Ectodermal cell (in vitro differentiated cells): ENCODE measurements at regions not wholly inside any gene's neighbourhood (a gene's known extent, or its start where the extent isn't known, plus 50 kb on each side); places are given as distances from the start of the nearest gene placed in this dataset.
"Not testable (repeated sequence)": the region's sequence is repeated elsewhere in the genome, so short reads cannot be mapped to it uniquely, and the experiment has no call there.

Source experiments
- H3K27ac ChIP-seq: 2 replicates; pipeline ENCODE4 v1.7.0; 2013; ENCODE audit warnings: mild to moderate bottlenecking, low read depth, low read length; ENCODE audit not compliant: insufficient read depth, poor library complexity, severe bottlenecking
- H3K27me3 ChIP-seq: 2 replicates; pipeline ENCODE4 v1.7.0; 2013; ENCODE audit warnings: mild to moderate bottlenecking, low read length; ENCODE audit not compliant: insufficient read depth, control insufficient read depth, poor library complexity, severe bottlenecking
- H3K36me3 ChIP-seq: one replicate; pipeline ENCODE4 v1.7.0; 2013; ENCODE audit warnings: low read length; ENCODE audit not compliant: control insufficient read depth, insufficient read depth
- H3K4me1 ChIP-seq: one replicate; pipeline ENCODE4 v1.7.0; 2013; ENCODE audit warnings: low read length; ENCODE audit not compliant: control insufficient read depth, insufficient read depth
- H3K4me3 ChIP-seq: 2 replicates; pipeline ENCODE4 v1.7.0; 2013; ENCODE audit warnings: low read depth, low read length, control low read depth; ENCODE audit not compliant: insufficient read depth
- H3K9me3 ChIP-seq: 2 replicates; pipeline ENCODE4 v1.7.0; 2013; ENCODE audit warnings: mild to moderate bottlenecking, low read length, moderate library complexity; ENCODE audit not compliant: control insufficient read depth
- WGBS, 2 experiments: methylation state at CpG; one replicate each; pipeline ENCODE4 v1.1.7; 2013; ENCODE audit warnings: missing lambda C conversion rate in 2 of 2; 5-methylcytosine and 5-hydroxymethylcytosine counted together

DNA sequence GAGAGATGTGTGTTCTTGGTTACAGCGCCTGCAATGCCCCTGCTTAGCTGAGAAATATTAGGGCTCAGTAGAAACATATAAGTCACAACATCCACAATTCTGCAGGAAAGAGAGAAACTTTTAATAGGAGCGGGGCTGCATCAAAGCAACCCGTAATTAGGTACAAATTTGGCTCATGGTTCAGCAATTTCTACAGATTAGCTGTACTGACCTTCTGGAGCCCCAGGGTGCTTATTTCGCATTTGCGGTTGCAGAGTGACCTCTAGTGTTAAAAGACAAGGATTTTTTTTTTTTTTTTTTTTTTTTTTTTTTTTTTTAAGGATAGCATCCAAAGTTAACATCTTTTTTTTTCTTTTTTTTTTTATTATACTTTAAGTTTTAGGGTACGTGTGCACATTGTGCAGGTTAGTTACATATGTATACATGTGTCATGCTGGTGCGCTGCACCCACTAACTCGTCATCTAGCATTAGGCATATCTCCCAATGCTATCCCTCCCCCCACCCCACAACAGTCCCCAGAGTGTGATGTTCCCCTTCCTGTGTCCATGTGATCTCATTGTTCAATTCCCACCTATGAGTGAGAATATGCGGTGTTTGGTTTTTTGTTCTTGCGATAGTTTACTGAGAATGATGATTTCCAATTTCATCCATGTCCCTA, 334.7 kb downstream of the ARRDC4 start:
- not testable (repeated sequence) for H3K36me3 ChIP-seq, H3K4me3 ChIP-seq, H3K27ac ChIP-seq, H3K9me3 ChIP-seq, H3K4me1 ChIP-seq
- WGBS, 2 experiments, result 34 to 62% methylated on average over 3 to 5 of the region's 10 CpGs
- H3K27me3 ChIP-seq, result peaks cover 28% of the 10 kb centered on the region

DNA sequence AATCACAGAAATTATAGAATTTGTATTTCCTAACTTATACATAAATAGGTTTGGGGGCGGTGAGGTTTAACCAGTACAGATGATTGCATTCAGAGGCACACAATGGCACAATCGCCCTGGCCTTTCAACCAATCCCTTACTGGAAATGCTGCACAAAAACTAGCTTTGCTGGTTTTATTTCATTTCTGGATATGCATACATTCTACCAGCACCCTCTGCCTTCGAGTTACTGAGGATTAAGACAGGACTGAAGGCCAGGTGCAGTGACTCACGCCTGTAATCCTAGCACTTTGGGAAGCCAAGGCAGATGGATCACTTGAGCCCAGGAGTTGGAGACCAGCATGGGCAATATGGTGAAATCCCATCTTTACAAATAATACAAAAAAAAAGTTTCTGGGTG, 336.1 kb downstream of the ARRDC4 start:
- no peaks in the 10 kb centered on the region for H3K36me3 ChIP-seq
- H3K4me1 ChIP-seq, result no peaks in the 10 kb centered on the region
- no peak overlapping the region for H3K4me3 ChIP-seq
- H3K27me3 ChIP-seq, result peaks cover 28% of the 10 kb centered on the region
- WGBS, 2 experiments, result 84 to 90% methylated on average over 4 of the region's 4 CpGs
- no peak overlapping the region for H3K27ac ChIP-seq
- H3K9me3 ChIP-seq, result no peaks in the 10 kb centered on the region

GRCh38 chr15:98304371-98304770, 343.9 kb downstream of the ARRDC4 start:
- H3K36me3 ChIP-seq, result no peaks in the 10 kb centered on the region
- no peaks in the 10 kb centered on the region for H3K4me1 ChIP-seq
- no peak overlapping the region for H3K27ac ChIP-seq
- no peaks in the 10 kb centered on the region for H3K9me3 ChIP-seq
- WGBS, 2 experiments, result 92 to 95% methylated on average over 8 of the region's 8 CpGs
- no peaks in the 10 kb centered on the region for H3K27me3 ChIP-seq
- no peak overlapping the region for H3K4me3 ChIP-seq

- Histone ChIP-seq H3K27ac (no peak overlapping the region), H3K4me1 (no peaks in the 10 kb centered on the region), H3K36me3 (no peaks in the 10 kb centered on the region), H3K27me3 (no peaks in the 10 kb centered on the region), H3K4me3 (no peak overlapping the region), H3K9me3 (no peaks in the 10 kb centered on the region)
- WGBS, 2 experiments, result 89 to 95% methylated on average over 3 to 4 of the region's 4 CpGs
These were observed 340.2 kb upstream of the IGF1R start for GRCh38 chr15:98308117-98308516.

GRCh38 chr15:98311566-98312188, 336.7 kb upstream of the IGF1R start:
- Histone ChIP-seq H3K27ac (no peak overlapping the region), H3K4me1 (no peaks in the 10 kb centered on the region), H3K27me3 (no peaks in the 10 kb centered on the region), H3K9me3 (no peaks in the 10 kb centered on the region), H3K4me3 (no peak overlapping the region), H3K36me3 (no peaks in the 10 kb centered on the region)
- 24 to 30% methylated on average over 7 of the region's 8 CpGs for WGBS, 2 experiments

DNA sequence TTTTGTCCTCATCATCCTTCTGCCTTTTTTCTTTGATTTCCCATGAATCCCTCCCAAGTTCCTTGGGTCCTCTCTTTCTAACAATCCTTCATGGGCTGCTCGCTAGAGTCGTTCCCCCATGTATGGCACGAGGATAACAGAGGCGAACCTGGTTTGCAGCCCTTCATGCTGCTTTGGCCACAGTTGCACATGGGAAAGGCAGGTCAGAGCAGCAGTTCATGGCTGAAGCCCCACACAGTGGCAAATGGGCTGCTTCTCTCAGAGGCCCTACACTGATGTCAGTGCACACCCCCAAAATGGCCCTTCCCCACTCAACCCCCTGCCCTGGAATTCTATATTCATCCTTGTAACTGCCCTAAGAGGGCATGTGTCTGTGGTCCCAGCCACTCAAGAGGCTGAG, 335.4 kb upstream of the IGF1R start:
- Histone ChIP-seq H3K27me3 (no peaks in the 10 kb centered on the region), H3K4me3 (no peak overlapping the region), H3K9me3 (no peaks in the 10 kb centered on the region), H3K4me1 (no peaks in the 10 kb centered on the region), H3K36me3 (no peaks in the 10 kb centered on the region), H3K27ac (no peak overlapping the region)
- WGBS, 2 experiments, result 94 to 95% methylated on average over 4 of the region's 4 CpGs

GRCh38 chr15:98315971-98316370, 332.4 kb upstream of the IGF1R start:
- no peak overlapping the region for H3K4me3 ChIP-seq
- H3K9me3 ChIP-seq, result no peaks in the 10 kb centered on the region
- no peaks in the 10 kb centered on the region for H3K27me3 ChIP-seq
- H3K4me1 ChIP-seq, result no peaks in the 10 kb centered on the region
- no peaks in the 10 kb centered on the region for H3K36me3 ChIP-seq
- H3K27ac ChIP-seq, result no peak overlapping the region
- WGBS, 2 experiments, result 64 to 67% methylated on average over 1 to 3 of the region's 3 CpGs

DNA sequence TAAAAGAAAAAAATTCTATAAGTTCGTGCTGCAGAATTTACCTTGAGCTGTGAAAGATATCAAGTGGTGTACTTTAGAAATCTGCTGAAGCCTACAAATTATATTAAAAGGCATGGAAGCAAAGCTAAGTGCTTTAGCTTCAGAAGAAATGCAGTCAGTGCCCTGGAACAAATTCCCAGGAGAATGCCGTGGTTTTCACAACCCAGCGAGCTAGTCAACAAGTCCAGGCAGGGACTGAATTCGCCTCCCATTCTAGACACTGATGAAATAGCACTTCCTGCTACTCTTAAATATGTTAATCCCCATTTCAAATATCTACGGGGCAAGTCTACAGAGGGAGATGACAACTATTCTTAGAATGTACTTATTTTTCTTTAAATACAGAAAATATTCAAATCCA, 326.4 kb upstream of the IGF1R start:
- Histone ChIP-seq H3K9me3 (no peaks in the 10 kb centered on the region), H3K27me3 (no peaks in the 10 kb centered on the region), H3K4me3 (no peak overlapping the region), H3K27ac (no peak overlapping the region), H3K36me3 (no peaks in the 10 kb centered on the region), H3K4me1 (no peaks in the 10 kb centered on the region)
- 87 to 88% methylated on average over 4 to 5 of the region's 5 CpGs for WGBS, 2 experiments

DNA sequence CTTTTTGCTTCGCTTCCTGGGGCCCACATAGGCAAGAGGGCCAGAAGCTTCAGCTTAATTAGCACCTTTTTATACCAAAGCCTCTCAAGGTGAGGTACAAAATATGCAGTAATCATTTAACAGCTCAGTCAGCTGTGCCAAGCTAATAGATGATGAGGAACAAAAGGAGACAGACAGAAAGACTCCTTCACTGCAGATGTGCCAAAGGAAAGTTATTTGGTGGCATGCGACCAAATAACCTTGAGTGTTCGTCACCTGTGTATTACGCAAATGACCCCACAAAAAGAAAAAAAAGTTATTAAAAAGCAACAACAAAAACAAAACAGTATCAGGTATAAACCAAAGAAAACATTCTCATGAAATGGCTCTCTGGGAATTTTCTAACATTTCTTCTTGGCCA, 325.8 kb upstream of the IGF1R start:
- Histone ChIP-seq H3K27ac (no peak overlapping the region), H3K9me3 (no peaks in the 10 kb centered on the region), H3K4me1 (no peaks in the 10 kb centered on the region), H3K36me3 (no peaks in the 10 kb centered on the region), H3K27me3 (no peaks in the 10 kb centered on the region), H3K4me3 (no peak overlapping the region)
- WGBS, 2 experiments, result 87 to 92% methylated on average over 4 of the region's 4 CpGs

DNA sequence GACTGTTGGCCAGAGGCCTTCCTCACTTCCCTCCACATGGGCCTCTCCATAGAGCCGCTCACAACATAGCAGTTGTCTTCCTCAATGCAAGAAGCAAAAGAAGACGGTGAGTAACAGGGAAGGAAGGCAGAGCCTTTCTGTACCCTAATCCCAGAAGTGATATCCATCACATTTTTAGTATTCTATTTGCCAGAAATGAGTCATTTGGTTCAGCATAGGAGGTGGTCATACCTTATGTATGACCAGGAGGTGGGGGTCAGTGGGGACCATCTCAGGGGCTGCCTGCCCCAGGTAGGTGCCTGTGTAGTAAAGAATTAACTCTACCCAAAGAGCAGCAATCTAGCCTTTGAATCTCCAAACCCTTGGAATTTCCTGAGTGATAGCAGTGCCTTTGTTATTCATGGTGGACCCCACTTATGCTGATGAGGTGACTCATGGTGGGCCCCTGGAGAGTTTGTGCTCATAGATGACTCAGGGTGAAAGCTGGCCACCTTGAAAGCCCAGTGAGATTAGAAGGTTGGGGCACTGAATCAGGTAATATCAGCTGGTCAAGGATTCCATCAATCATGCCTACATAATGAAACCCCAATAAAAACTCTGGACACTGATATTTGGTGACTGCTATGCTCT, 323.9 kb upstream of the IGF1R start:
- 44 to 47% methylated on average over 2 of the region's 2 CpGs for WGBS, 2 experiments
- Histone ChIP-seq H3K27me3 (no peaks in the 10 kb centered on the region), H3K36me3 (no peaks in the 10 kb centered on the region), H3K4me3 (no peak overlapping the region), H3K4me1 (no peaks in the 10 kb centered on the region), H3K27ac (no peak overlapping the region), H3K9me3 (no peaks in the 10 kb centered on the region)
